ENCODE measurements at regions not wholly inside any gene's neighbourhood (a gene's known extent, or its start where the extent isn't known, plus 50 kb on each side); places are given as distances from the start of the nearest gene placed in this dataset.

DNA sequence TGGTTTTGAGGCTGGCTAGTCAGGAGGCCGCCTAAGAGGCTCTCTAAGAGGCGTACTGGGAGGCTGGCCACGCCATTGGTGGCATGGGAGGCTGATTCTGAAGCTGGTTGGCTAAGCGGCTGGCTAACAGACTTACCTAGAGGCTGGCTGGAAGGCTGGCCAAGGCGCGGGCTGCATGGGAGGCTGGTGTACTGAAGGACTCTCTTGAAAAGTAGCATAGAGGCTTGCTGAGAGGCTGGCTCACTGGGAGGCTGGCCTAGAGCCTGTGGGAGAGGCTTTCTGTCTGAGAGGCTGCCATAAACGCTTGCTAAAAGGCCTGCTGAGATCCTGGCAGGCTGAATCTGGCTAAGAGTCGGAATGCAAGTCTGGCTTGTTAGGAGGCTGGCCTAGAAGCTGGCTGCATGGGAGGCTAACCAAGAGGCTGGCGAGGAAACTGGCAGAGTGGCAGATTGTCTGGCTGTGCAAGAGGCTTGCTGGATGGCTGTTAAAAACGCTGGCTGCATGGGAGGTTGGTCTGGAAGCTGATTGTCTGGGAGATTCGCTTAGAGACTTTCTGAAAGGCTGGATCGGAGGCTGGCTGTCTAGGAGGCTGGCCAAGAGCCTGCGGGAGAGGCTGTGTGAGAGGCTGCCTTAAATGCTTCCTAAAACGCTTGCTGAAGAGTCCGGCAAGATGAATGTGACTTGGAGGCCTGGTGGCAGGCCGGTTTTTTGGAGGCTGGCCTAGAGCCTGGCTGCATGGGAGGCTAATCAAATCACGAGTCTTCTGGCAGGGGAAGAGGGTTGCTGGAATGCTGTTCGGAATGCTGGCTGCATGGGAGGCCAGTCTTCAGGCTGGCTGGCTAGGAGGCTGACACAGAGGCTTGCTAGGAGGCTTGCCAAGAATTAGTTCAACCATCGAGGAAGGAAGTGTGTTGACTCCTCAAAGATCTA, 134.2 kb downstream of the OR13A1 start:
- no peak for DNase-seq (ENCODE audit: low spot score)
- in situ Hi-C loops (cut with MboI; ENCODE audit: low sequenced_read_pairs, unreplicated experiment), result no loop called here
- TF ChIP-seq, protein P1, sequence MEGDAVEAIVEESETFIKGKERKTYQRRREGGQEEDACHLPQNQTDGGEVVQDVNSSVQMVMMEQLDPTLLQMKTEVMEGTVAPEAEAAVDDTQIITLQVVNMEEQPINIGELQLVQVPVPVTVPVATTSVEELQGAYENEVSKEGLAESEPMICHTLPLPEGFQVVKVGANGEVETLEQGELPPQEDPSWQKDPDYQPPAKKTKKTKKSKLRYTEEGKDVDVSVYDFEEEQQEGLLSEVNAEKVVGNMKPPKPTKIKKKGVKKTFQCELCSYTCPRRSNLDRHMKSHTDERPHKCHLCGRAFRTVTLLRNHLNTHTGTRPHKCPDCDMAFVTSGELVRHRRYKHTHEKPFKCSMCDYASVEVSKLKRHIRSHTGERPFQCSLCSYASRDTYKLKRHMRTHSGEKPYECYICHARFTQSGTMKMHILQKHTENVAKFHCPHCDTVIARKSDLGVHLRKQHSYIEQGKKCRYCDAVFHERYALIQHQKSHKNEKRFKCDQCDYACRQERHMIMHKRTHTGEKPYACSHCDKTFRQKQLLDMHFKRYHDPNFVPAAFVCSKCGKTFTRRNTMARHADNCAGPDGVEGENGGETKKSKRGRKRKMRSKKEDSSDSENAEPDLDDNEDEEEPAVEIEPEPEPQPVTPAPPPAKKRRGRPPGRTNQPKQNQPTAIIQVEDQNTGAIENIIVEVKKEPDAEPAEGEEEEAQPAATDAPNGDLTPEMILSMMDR (IDR thresholded peaks at IDR 0.05; ENCODE audit: borderline replicate concordance, control extremely low read depth, extremely low read depth, insufficient read depth, missing control alignments), result no peak

DNA sequence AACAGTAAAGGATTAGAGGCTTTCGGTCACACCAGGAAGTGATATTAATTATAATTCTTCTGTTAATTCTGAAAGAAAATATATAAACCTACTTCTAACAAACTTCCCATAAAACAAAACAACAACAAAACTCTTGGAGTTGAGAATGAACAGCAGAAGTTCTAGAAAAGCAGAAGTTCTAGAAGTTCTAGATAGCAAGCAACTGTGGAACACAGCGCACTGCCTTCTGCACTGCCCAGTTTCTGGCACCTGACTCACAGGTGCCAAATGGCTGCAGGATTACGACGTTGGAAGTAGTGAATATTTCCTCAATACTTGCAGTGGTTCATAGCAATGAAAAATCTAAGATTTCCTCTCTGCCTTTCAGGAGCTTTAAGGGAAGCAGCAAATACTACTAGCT, 132.2 kb downstream of the OR13A1 start:
- DNase-seq (ENCODE audit: low spot score), result no peak
- TF ChIP-seq, protein P1 (IDR thresholded peaks at IDR 0.05; ENCODE audit: borderline replicate concordance, control extremely low read depth, extremely low read depth, insufficient read depth, missing control alignments), result no peak
- in situ Hi-C loops (cut with MboI; ENCODE audit: low sequenced_read_pairs, unreplicated experiment), result no loop called here

DNA sequence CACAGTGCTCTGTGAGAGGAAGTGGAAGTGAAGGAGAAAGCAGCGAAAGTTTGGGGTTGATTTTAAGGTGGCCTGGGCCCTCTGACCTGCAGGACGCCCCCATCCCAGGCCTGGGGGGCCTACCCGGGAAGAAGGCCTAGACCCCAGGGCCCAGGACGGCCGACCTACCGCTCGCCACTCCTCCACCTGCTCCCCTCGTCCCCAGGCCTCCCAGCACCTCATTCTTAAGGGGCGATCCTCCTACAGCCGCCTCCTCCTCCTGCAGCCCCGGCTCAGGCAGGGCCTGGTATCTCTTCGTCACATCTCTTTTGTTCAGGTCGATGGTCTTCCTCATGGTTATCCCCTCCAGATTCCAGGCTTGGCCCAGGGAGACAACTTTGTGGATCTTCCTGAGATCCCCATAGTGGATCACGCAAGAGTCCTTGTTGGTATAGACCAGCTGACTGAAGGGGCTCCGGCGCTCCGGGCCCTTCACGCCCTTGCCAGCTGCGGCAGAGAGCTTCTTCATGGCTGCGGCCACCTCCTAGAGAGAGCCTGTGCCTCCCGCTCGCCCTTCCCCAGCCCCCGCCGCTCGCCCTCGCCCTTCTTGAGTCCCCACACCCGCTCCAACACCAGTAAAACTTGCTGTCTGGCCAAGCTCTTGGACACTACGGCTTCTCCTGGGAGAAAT, 117.5 kb downstream of the OR13A1 start:
- in situ Hi-C loops (cut with MboI; ENCODE audit: low sequenced_read_pairs, unreplicated experiment), result no loop called here
- TF ChIP-seq, protein P1 (IDR thresholded peaks at IDR 0.05; ENCODE audit: borderline replicate concordance, control extremely low read depth, extremely low read depth, insufficient read depth, missing control alignments), result no peak
- no peak for DNase-seq (ENCODE audit: low spot score)

DNA sequence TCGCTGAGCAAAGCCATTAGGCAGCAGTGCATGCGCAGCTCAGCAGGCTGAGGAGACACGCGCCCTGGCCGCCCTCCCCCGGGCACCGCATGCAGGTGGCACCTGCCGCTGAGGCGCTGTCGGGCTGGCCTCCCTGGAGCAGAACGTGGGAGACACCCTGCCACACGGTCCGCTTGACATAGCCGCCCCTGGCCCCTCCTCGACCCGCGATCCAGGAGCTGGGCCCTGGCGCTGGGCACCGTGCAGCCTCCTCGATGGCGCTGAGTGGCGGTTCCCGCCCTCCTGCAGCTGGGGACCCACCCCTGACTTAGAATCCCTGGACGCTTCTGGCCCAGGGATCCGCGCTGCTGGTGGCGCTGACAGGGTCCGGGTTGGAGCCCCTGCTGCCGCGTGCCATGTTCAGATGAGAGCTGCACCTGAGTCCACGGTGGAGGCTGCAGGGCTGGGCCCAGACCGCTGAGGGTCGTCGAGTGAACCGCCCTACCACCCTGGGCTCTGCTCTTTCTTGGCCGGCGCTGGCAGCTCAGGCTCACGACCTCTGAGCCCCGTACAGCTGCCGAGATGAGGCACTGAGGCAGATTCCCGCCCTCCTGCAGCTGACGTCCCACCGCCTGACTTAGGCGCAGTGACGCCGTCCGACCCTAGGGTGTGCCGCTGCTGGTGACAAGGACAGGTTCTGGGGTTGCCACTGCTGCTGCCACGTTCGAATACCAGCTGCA, 116.8 kb downstream of the OR13A1 start:
- TF ChIP-seq, protein P1 (IDR thresholded peaks at IDR 0.05; ENCODE audit: borderline replicate concordance, control extremely low read depth, extremely low read depth, insufficient read depth, missing control alignments), result no peak
- in situ Hi-C loops (cut with MboI; ENCODE audit: low sequenced_read_pairs, unreplicated experiment), result no loop called here
- no peak for DNase-seq (ENCODE audit: low spot score)

DNA sequence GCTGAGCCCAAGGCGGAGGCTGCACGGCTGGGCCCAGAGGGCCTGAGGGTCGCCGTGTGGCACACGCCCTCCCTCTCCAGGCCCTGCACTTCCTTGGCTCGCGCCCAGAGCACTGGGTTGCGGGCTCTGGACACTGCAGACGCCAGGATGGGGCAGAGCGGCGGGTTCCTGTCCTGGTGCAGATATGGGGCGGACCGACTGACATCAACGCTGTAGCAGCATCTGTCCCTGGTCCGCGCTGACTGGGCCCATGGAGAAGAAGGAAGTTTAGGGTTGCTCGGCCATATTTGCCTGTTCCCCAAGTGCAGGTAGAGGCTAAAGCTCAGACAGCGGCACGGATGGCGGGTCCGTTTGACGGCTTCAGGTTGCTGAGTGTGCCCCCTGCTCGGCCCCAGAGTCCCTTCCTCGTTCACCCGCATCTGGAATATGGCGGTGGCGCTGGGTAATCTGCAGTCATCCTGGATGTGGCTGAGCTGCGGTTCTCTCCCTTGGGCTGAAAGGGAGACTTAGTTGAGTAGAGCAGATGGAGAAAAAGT, 116.1 kb downstream of the OR13A1 start:
- in situ Hi-C loops (cut with MboI; ENCODE audit: low sequenced_read_pairs, unreplicated experiment), result no loop called here
- DNase-seq (ENCODE audit: low spot score), result no peak
- TF ChIP-seq, protein P1 (IDR thresholded peaks at IDR 0.05; ENCODE audit: borderline replicate concordance, control extremely low read depth, extremely low read depth, insufficient read depth, missing control alignments), result no peak

DNA sequence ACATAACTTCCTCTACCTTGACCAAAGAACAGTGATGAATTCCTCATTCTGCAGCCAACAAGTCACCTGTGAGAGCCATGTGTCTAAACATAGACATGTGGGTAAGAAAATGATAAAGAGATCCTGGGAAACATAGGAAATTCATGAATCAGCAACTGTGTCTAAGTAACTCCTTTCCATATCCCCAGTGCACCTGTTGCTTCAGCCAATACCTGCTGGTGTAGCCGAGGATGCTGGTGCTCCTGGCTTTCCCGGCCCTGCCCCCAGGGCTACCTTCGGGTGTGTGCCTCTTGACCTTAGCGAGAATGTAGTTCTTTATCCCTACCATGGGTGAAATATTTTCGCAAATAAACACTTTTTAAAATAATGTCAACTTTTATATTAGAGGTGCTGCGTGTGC, 114.1 kb downstream of the OR13A1 start:
- DNase-seq (ENCODE audit: low spot score), result no peak
- TF ChIP-seq, protein P1 (IDR thresholded peaks at IDR 0.05; ENCODE audit: borderline replicate concordance, control extremely low read depth, extremely low read depth, insufficient read depth, missing control alignments), result no peak
- in situ Hi-C loops (cut with MboI; ENCODE audit: low sequenced_read_pairs, unreplicated experiment), result no loop called here
